Neural crest cell (in vitro differentiated cells): ENCODE measurements at regions not wholly inside any gene's neighbourhood (a gene's known extent, or its start where the extent isn't known, plus 50 kb on each side); places are given as distances from the start of the nearest gene placed in this dataset.

Experiments
- DNase-seq: peaks from one replicate; pipeline ENCODE4 v3.0.0; 2021; ENCODE audit warnings: low read depth, mixed read lengths, low spot score
- H3K27ac Mint-ChIP-seq: one replicate; pipeline ENCODE4 v1.8.0; 2021; ENCODE audit warnings: mild to moderate bottlenecking, mixed read lengths; ENCODE audit not compliant: unreplicated experiment
- H3K27me3 Mint-ChIP-seq: 2 replicates; pipeline ENCODE4 v1.8.0; 2021; ENCODE audit warnings: low read depth, mild to moderate bottlenecking, mixed read lengths
- H3K36me3 Mint-ChIP-seq: 2 replicates; pipeline ENCODE4 v1.8.0; 2021; ENCODE audit warnings: low read depth, mild to moderate bottlenecking, mixed read lengths
- H3K4me1 Mint-ChIP-seq: 2 replicates; pipeline ENCODE4 v1.8.0; 2021; ENCODE audit warnings: mixed read lengths
- H3K4me3 Mint-ChIP-seq: one replicate; pipeline ENCODE4 v1.8.0; 2021; ENCODE audit warnings: mild to moderate bottlenecking, mixed read lengths
- H3K9me3 Mint-ChIP-seq: 2 replicates; pipeline ENCODE4 v1.8.0; 2021; ENCODE audit warnings: mixed read lengths
- TF ChIP-seq, protein P1 (sequence below): fragments of 200-600 bp; sonication (generic); conservative IDR thresholded peaks from 2 replicates; pipeline ENCODE4 v1.5.0; 2021; ENCODE audit warnings: antibody characterized with exemption, mild to moderate bottlenecking

DNA sequence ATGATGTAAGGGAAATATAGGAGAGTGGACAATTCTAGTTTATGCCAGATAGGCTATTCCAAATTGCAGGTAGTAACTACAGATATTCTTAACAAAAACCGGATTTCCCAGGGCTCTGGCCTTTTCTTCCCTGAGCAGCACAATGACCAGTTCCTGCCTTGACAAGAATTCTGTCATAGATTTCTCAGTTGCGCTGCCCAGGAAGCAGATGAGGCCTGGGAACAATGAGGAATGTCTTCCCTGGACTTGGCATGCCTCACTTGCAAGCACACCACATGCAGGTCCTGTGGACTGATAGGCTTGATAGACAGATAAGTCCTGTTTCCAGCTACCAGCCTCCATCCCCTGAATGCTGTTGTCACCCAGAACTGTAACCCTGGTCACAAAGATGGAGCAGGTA is 174.5 kb upstream of the PRSS58 start:
- Mint-ChIP-seq H3K9me3 (no peaks in the 10 kb centered on the region), H3K27ac (no peak overlapping the region), H3K36me3 (no peaks in the 10 kb centered on the region), H3K4me3 (no peak overlapping the region), H3K4me1 (no peaks in the 10 kb centered on the region), H3K27me3 (no peaks in the 10 kb centered on the region)
- DNase-seq = no peak
- TF ChIP-seq, protein P1, sequence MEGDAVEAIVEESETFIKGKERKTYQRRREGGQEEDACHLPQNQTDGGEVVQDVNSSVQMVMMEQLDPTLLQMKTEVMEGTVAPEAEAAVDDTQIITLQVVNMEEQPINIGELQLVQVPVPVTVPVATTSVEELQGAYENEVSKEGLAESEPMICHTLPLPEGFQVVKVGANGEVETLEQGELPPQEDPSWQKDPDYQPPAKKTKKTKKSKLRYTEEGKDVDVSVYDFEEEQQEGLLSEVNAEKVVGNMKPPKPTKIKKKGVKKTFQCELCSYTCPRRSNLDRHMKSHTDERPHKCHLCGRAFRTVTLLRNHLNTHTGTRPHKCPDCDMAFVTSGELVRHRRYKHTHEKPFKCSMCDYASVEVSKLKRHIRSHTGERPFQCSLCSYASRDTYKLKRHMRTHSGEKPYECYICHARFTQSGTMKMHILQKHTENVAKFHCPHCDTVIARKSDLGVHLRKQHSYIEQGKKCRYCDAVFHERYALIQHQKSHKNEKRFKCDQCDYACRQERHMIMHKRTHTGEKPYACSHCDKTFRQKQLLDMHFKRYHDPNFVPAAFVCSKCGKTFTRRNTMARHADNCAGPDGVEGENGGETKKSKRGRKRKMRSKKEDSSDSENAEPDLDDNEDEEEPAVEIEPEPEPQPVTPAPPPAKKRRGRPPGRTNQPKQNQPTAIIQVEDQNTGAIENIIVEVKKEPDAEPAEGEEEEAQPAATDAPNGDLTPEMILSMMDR = no peak

DNA sequence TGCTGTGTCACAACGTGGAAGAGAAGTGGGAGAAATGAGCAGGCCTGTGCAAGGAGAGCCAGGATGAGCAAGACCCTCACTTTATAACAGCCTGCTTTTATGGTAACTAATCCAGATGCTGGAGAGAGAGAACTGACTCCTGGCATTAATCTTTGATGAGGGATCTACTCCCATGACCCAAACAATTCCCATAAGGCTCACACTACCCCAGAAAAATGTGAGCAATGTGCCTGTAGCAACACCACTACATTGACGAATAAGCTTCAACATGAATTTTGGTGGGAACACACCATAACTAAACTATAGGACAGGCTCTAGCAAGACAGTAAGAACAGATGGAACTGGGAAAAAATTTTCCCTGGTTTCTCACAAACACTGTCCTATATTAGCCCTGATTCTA is 173.6 kb upstream of the PRSS58 start:
- DNase-seq = no peak
- Mint-ChIP-seq H3K9me3 (no peaks in the 10 kb centered on the region), H3K27me3 (no peaks in the 10 kb centered on the region), H3K4me1 (no peaks in the 10 kb centered on the region), H3K36me3 (no peaks in the 10 kb centered on the region), H3K27ac (no peak overlapping the region), H3K4me3 (no peak overlapping the region)
- TF ChIP-seq, protein P1 = no peak

DNA sequence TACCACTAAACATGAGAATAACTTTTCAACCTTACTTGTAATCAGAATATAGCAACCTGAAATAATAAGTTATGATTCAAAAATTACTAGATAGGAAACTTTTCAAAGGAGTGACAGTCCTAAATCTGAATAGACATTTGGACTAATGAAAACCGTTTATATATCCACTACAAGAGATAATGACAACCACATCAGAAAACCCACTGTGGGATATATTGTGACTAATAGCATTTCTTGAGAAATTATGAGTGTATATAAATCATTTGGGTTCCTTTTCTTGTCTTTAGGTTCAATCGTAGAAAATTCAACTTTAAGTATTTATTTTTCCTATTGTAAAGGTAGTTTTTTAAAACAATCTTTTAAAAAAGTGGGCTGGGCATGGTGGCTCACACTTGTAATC is 170.2 kb upstream of the PRSS58 start:
- TF ChIP-seq, protein P1 = no peak
- Mint-ChIP-seq H3K27me3 (no peaks in the 10 kb centered on the region), H3K27ac (no peak overlapping the region), H3K36me3 (no peaks in the 10 kb centered on the region), H3K4me1 (no peaks in the 10 kb centered on the region), H3K4me3 (no peak overlapping the region), H3K9me3 (no peaks in the 10 kb centered on the region)
- DNase-seq = no peak

DNA sequence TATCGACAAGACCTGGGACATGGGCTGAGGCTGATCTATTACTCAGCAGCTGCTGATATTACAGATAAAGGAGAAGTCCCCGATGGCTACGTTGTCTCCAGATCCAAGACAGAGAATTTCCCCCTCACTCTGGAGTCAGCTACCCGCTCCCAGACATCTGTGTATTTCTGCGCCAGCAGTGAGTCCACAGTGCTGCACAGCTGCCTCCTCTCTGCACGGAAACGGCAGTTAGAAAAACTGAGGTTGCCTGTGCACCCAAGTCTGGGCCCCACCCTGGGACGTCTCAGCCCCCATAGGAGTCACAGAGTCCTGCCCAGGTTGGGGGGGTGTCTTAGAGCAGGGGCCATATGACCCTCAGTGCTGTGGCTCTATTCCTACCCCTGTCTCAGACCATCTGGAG is 167.4 kb upstream of the PRSS58 start:
- H3K36me3 Mint-ChIP-seq = no peaks in the 10 kb centered on the region
- H3K4me3 Mint-ChIP-seq = no peak overlapping the region
- H3K27ac Mint-ChIP-seq = no peak overlapping the region
- no peaks in the 10 kb centered on the region for H3K9me3 Mint-ChIP-seq
- TF ChIP-seq, protein P1 = no peak
- no peaks in the 10 kb centered on the region for H3K4me1 Mint-ChIP-seq
- H3K27me3 Mint-ChIP-seq = no peaks in the 10 kb centered on the region
- no peak for DNase-seq

DNA sequence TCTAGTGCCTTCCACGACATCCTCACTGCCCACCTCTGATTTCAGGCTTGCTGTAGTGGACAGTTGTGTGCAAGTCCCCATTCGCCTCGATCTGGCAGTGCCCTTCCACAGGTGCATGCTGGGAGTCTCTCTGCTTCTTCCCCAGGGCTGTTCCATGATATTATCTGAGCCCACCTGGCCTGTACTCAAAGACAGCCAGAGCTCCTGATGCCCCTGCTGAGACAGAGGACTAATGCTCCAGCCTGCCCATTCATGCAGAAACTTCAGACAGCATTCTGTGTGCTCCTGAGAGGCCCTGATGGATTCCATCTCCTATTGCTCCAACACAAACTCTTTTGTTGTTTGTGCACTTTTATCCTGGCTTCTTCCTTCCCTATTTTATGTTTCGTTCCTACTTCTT is 164.8 kb upstream of the PRSS58 start:
- no peak overlapping the region for H3K4me3 Mint-ChIP-seq
- H3K27me3 Mint-ChIP-seq = no peaks in the 10 kb centered on the region
- DNase-seq = no peak
- no peaks in the 10 kb centered on the region for H3K4me1 Mint-ChIP-seq
- H3K27ac Mint-ChIP-seq = no peak overlapping the region
- H3K9me3 Mint-ChIP-seq = no peaks in the 10 kb centered on the region
- H3K36me3 Mint-ChIP-seq = no peaks in the 10 kb centered on the region
- TF ChIP-seq, protein P1 = no peak
